OCI-LY3 (cell line): ENCODE measurements at regions not wholly inside any gene's neighbourhood (a gene's known extent, or its start where the extent isn't known, plus 50 kb on each side); places are given as distances from the start of the nearest gene placed in this dataset.

Experiments used
- EZH2phosphoT487 ChIP-seq: fragments of 200-600 bp; shearing (Covaris generic); IDR thresholded peaks from 2 replicates; pipeline ENCODE4 v1.6.1; 2018; ENCODE audit warnings: antibody characterized with exemption, mixed run types, low read depth
- TF ChIP-seq, protein P1 (sequence below): fragments of 200-600, 300-600 bp; sonication (generic); IDR thresholded peaks from 2 replicates; pipeline ENCODE4 v1.5.1; 2014; ENCODE audit warnings: antibody characterized with exemption, low read length, low read depth

DNA sequence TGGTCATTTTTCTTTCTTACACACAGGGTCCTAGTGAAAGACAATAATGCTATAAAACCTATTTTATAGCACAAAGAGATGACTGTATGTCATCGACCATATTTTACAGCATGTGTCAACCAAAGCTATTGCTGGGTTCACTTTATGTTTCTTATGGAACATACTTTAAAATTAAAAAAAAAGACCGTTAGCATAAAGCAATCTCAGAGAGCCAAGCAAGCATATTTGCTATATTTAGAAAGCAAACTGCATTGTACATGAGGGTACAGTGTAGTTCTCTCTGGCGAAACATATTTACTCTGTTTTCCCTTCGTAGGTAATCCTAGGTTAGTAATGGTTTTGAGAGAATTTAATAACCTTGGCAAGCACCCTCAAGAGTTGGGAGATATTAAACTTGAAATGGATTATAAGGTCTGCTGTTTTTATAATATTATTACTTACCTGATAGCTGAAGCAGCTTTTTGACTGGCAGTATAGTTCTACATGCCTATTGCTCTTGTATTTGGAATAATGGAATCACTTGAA, 244.2 kb upstream of the POM121L12 start:
- no peak for TF ChIP-seq EZH2phosphoT487
- TF ChIP-seq, protein P1, sequence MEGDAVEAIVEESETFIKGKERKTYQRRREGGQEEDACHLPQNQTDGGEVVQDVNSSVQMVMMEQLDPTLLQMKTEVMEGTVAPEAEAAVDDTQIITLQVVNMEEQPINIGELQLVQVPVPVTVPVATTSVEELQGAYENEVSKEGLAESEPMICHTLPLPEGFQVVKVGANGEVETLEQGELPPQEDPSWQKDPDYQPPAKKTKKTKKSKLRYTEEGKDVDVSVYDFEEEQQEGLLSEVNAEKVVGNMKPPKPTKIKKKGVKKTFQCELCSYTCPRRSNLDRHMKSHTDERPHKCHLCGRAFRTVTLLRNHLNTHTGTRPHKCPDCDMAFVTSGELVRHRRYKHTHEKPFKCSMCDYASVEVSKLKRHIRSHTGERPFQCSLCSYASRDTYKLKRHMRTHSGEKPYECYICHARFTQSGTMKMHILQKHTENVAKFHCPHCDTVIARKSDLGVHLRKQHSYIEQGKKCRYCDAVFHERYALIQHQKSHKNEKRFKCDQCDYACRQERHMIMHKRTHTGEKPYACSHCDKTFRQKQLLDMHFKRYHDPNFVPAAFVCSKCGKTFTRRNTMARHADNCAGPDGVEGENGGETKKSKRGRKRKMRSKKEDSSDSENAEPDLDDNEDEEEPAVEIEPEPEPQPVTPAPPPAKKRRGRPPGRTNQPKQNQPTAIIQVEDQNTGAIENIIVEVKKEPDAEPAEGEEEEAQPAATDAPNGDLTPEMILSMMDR: no peak
